RWPE1 (cell line): ENCODE measurements at regions not wholly inside any gene's neighbourhood (a gene's known extent, or its start where the extent isn't known, plus 50 kb on each side); places are given as distances from the start of the nearest gene placed in this dataset.

ENCODE experiments used
- CTCF ChIA-PET: fragments of 350-600 bp; sonication (Branson Sonifier 250); formaldehyde crosslinking; extraction: SDS; loops from one replicate; lab custom pipeline; 2021; lab: Yijun Ruan, JAX
- POLR2A ChIA-PET: fragments of 400-600 bp; formaldehyde crosslinking; extraction: SDS; loops from one replicate; lab custom pipeline; 2020; ENCODE audit warnings: antibody characterized with exemption; ENCODE audit not compliant: low non-redundant PET; lab: Yijun Ruan, JAX
- DNase-seq: peaks from one replicate; pipeline ENCODE4 v3.0.0; 2012; ENCODE audit warnings: low spot score
- H3K27ac ChIP-seq: fragments of 450-650 bp; 2 replicates; pipeline ENCODE4 v1.5.1; 2017
- CTCF ChIP-seq: fragments of 450-650 bp; conservative IDR thresholded peaks from 2 replicates; pipeline ENCODE4 v1.5.1; 2017; ENCODE audit warnings: low read depth, mild to moderate bottlenecking

DNA sequence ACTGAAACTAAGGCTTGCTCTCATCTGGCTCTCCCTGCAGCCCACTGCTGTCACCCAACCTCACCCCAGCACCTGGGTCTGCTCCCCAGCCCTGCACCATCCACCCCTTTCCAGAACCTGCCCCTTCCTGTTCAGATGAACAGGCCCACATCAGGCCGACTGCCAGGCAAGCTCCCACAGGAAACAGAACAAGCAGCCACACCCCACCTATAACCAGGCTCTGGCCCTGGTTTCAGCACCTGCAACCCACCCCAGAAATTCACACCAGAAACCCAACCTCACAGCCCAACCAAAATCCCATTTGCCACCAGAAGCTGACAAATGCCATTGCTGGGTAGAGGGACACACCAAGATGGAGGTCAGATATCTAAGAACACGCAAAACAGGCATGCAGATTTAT lies 159.2 kb upstream of the ID2 start:
- no peak for DNase-seq
- no peak for TF ChIP-seq CTCF
- peak overlapping the region; percentile 65 for H3K27ac ChIP-seq
- ChIA-PET CTCF (interaction anchor here (0.6 kb wide), 1 partner anchor 1959 kb away, joined by 3 read pairs; no protein-coding TSS in a partner anchor), POLR2A (no interaction called here)

DNA sequence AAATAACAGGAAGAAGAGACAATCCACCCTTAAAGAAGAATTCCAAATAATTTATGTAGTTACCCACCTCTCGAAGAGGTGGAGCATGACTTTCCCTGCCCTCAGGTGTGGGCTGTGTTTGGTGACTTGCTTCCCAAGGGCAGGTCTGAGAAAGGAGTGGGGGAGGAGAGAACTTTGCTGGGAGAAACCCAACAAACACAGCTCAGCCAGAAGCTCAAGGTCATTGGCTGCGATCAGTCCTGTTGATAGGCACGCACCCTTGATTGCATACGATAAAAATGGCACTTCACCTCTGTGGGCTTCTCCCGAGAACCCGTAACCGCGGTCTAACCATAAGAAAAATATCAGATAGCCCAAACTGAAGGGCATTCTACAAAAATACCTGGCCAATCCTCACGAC lies 157.5 kb upstream of the ID2 start:
- ChIA-PET POLR2A (no interaction called here), CTCF (interaction anchor here (0.6 kb wide), 1 partner anchor 230 kb away, joined by 4 read pairs; no protein-coding TSS in a partner anchor)
- no peak for TF ChIP-seq CTCF
- DNase-seq, result no peak
- H3K27ac ChIP-seq, result no peak overlapping the region

DNA sequence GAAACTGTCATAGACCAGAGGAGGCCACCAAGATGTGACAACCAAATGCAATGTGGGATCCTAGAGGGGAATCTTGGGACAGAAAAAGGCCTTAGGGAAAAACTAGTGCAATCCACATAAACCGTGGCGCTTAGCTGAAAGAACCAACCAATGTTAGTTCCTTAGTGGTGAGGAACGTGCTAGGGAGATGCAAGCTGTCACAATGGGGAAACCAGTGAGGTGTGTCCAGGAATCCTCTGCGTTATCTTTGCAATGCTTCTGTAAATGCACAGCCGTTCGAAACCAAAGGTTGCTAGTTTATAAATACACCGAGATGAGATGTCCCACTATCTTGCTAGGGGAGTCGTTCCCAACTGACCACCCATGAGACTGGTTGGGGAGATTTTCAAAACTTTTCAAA lies 157.0 kb upstream of the ID2 start:
- no peak for DNase-seq
- POLR2A ChIA-PET, result no interaction called here
- no peak overlapping the region for H3K27ac ChIP-seq
- no peak for TF ChIP-seq CTCF
- CTCF ChIA-PET, result interaction anchor here (0.6 to 1.3 kb wide), 3 partner anchors 15 to 230 kb away, joined by 3 to 4 read pairs (median 3); no protein-coding TSS in a partner anchor

GRCh38 chr2:8525236-8525581 lies 156.6 kb upstream of the ID2 start:
- POLR2A ChIA-PET, result no interaction called here
- DNase-seq, result no peak
- H3K27ac ChIP-seq, result no peak overlapping the region
- no peak for TF ChIP-seq CTCF
- CTCF ChIA-PET, result interaction anchor here (0.6 to 1.3 kb wide), 3 partner anchors 8 to 155 kb away, joined by 3 to 4 read pairs (median 3); no protein-coding TSS in a partner anchor

DNA sequence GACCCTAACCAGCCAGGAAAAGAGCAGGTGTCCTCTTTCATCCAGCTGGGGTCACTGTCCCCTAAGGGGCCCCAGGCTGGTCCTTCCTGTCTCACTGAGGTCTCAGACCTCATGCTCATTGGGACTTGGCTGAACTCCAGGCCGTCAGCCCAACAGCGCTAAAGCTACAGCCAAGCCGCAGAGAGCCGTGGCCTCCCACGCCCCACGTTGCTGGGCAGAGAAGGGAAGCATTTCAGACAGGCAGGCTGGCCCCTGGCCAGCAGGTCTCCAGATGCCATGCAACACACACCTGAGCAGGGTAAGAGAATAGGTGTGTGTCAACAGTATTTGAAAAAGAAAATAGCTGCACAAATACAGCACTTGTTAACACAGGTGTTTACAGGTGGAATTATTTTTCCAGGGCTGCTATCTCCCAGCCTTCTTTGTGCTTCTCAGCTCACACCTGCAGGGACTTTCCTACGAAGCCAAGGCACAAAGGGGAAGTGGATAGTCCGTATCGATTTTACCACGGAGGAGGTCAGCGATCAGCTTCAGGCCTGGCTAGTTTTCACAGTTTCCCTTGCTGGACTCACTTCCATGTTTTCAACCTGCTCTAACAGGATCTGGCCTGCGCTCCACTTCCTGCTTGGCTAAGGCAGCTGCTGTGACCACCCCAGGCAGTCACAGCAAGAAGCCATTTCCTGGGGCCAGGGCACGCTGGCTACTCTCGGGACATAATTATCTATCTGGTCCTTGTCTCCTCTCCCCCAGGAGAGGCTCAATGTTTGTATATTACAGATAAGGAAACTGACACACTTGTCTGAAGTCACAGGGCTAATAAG lies 156.1 kb upstream of the ID2 start:
- DNase-seq, result peak; percentile 16
- ChIA-PET POLR2A (no interaction called here), CTCF (interaction anchor here (0.5 to 1.3 kb wide), 3 partner anchors 9 to 256 kb away, joined by 3 to 4 read pairs (median 3); no protein-coding TSS in a partner anchor)
- TF ChIP-seq CTCF, result no peak
- H3K27ac ChIP-seq, result no peak overlapping the region

- POLR2A ChIA-PET, result no interaction called here
- H3K27ac ChIP-seq, result no peak overlapping the region
- CTCF ChIA-PET, result interaction anchor here (0.5 to 1.1 kb wide), 2 partner anchors 10 to 255 kb away, joined by 3 to 4 read pairs; no protein-coding TSS in a partner anchor
- no peak for TF ChIP-seq CTCF
- DNase-seq, result no peak
Measured at GRCh38 chr2:8526403-8526696, 155.5 kb upstream of the ID2 start.
